ENCODE measurements at regions not wholly inside any gene's neighbourhood (a gene's known extent, or its start where the extent isn't known, plus 50 kb on each side); places are given as distances from the start of the nearest gene placed in this dataset.
"Not testable (repeated sequence)": the region's sequence is repeated elsewhere in the genome, so short reads cannot be mapped to it uniquely, and the experiment has no call there.

DNA sequence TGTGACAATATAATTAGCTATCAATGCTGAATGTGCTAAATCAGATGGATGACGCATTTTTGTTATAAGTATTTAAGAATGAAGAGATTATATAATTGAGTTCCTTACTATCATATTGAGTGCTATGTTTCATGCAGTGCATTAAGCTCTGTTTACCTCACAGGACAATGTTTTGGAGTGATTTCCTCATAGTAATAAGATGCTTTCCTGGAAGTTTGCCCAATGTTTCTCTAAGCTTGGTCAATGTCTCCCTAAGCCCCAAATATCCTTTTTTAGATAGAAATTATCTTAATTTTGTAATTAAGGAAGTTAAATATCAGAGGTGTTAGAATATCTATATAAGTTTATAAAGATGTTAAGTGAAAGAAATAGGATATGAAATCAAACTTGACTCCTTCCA lies 489.6 kb downstream of the MMUT start:
- ChIA-PET POLR2A (no interaction called here), CTCF (interaction anchor here (0.6 kb wide), 1 partner anchor 634 kb away, joined by 4 read pairs; no protein-coding TSS in a partner anchor)
- intact Hi-C loops (cut with micrococcal nuclease): no loop called here
- Mint-ChIP-seq H3K4me3 (no peak overlapping the region), H3K9me3 (no peaks in the 10 kb centered on the region), H3K4me1 (ENCODE audit: low read depth) (no peaks in the 10 kb centered on the region), H3K36me3 (no peaks in the 10 kb centered on the region), H3K27me3 (no peaks in the 10 kb centered on the region), H3K27ac (no peak overlapping the region)
- no peak for DNase-seq

DNA sequence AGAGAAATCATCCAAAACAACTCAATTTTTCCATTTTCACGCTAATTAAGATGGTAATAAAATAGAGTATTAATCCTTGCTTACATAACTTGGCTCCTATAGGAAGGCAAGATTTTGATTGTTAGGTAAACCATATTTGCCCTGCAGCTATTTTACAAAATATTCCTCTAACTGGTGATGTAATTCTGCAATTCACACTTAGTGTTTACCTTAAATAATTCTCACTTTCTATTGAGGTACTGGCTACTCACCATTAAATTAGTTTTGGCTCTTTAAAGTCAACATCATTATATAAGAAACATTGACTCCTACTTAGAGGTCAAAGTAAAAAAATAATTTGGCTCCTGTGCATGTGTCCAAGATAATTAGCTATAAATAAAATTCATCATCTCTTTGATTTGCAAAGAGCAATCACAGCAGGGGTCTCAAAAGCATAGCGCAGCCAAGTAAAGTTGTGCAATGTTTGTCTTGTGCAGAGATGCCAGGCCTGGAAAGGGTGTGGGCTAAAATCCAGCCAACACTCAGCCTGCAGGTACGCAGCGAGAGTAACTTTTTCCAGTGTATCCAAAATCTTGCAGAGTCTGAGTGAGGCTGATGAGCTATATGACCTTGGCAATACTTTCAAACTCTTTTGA lies 501.2 kb downstream of the MMUT start:
- Mint-ChIP-seq H3K27me3 (no peaks in the 10 kb centered on the region), H3K9me3 (peaks cover 4% of the 10 kb centered on the region), H3K36me3 (no peaks in the 10 kb centered on the region), H3K4me1 (ENCODE audit: low read depth) (no peaks in the 10 kb centered on the region), H3K4me3 (no peak overlapping the region), H3K27ac (no peak overlapping the region)
- ChIA-PET CTCF (interaction anchor here (0.6 kb wide), 1 partner anchor 409 kb away, joined by 3 read pairs; no protein-coding TSS in a partner anchor), POLR2A (no interaction called here)
- DNase-seq: no peak
- intact Hi-C loops (cut with micrococcal nuclease): no loop called here

DNA sequence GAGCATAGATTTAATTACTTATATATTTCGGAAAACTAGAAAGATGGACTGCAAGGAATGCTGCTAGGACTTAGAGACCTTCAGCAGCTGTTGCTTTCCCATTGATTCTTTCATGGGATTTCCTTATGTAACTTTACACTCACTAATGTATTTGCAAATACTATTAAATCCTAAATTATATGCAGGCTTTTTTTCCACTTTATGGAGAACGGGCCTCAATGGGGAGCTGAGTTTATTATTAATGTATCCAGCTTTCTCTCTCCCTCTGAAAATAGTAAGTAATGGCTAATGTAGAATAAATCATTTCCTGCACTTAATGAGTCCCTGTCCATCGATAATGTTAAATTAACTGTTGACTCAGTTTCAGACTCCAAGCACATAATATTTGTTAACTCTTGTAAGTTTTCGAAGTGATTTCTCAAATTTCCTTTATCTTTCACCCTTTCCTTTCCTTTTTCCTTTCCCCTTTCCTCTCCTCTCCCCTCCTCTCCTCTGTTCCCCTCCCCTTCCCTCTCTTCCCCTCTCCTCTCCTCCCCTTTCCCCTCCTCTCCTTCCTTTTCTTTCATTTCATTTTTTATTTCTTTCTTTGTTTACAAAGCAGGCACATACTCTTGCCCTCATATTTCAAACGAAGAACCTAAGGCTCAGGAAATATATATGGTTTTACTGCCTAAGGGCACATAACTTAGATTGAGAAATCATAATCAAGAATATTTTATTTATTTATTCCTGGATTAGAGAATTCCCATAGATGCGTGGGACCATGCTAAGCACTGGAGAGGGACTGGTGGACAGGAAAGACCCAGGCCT lies 503.6 kb downstream of the MMUT start:
- ChIA-PET CTCF (no interaction called here), POLR2A (no interaction called here)
- no peaks in the 10 kb centered on the region for H3K27me3 Mint-ChIP-seq
- intact Hi-C loops (cut with micrococcal nuclease): no loop called here
- no peaks in the 10 kb centered on the region for H3K4me1 Mint-ChIP-seq (ENCODE audit: low read depth)
- peaks cover 9% of the 10 kb centered on the region for H3K9me3 Mint-ChIP-seq
- H3K36me3 Mint-ChIP-seq: no peaks in the 10 kb centered on the region
- no peak overlapping the region for H3K4me3 Mint-ChIP-seq
- H3K27ac Mint-ChIP-seq: no peak overlapping the region
- no peak for DNase-seq

DNA sequence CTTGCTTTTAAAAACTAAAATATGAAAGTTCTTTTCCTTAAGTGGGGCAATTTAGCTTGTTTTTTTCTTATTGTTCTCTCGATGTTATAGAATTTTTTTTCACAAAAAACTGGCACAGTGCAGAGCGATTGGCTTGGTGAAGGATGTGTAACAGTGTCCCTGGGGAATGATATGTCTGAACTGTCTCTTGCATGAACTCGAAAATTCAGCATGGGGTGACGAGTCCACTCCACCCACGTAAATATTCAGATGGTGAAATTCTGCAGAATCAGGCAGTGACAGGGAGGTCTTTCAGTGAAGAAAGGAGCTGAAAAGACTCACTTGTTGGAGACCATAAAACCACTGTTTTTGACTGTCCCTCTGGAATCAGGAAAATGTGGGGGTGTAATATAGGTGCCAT lies 505.3 kb downstream of the MMUT start:
- no peak overlapping the region for H3K27ac Mint-ChIP-seq
- no peaks in the 10 kb centered on the region for H3K36me3 Mint-ChIP-seq
- no peak for DNase-seq
- H3K4me3 Mint-ChIP-seq: no peak overlapping the region
- H3K4me1 Mint-ChIP-seq (ENCODE audit: low read depth): no peaks in the 10 kb centered on the region
- intact Hi-C loops (cut with micrococcal nuclease): no loop called here
- POLR2A ChIA-PET: no interaction called here
- no peaks in the 10 kb centered on the region for H3K27me3 Mint-ChIP-seq
- H3K9me3 Mint-ChIP-seq: peaks cover 10% of the 10 kb centered on the region
- CTCF ChIA-PET: no interaction called here

DNA sequence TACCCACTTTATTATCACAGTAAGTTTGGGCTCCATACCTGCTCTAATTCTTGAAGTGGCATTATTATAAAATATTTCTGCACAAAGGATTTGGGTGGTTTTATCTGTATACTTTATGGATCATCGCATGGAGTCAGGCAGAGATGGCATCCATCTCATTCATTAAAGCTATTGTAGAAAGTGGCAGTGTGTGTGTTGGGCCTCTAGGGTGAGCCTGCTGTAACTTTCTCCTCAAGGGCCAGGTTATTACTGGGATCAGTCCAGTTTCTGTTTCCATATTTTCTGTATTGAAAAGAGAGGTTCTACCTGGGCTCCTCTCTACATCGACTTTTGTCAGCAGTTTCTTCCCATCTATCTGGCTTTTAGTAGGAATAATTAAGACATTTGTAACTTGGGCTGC lies 511.1 kb downstream of the MMUT start:
- no peak for DNase-seq
- no peak overlapping the region for H3K4me3 Mint-ChIP-seq
- intact Hi-C loops (cut with micrococcal nuclease): no loop called here
- no peaks in the 10 kb centered on the region for H3K36me3 Mint-ChIP-seq
- H3K27ac Mint-ChIP-seq: no peak overlapping the region
- peaks cover 12% of the 10 kb centered on the region for H3K9me3 Mint-ChIP-seq
- ChIA-PET POLR2A (no interaction called here), CTCF (no interaction called here)
- no peaks in the 10 kb centered on the region for H3K27me3 Mint-ChIP-seq
- no peaks in the 10 kb centered on the region for H3K4me1 Mint-ChIP-seq (ENCODE audit: low read depth)

DNA sequence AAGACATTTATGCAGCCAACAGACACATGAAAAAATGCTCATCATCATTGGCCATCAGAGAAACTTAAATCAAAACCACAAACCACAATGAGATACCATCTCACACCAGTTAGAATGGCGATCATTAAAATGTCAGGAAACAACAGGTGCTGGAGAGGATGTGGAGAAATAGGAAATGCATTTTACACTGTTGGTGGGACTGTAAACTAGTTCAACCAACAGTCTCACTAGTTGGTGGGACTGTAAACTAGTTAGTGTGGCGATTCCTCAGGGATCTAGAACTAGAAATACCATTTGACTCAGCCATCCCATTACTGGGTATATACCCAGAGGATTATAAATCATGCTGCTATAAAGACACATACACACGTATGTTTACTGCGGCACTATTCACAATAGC lies 518.8 kb downstream of the MMUT start:
- H3K27ac Mint-ChIP-seq; H3K4me1 Mint-ChIP-seq (ENCODE audit: low read depth); CTCF ChIA-PET; H3K27me3 Mint-ChIP-seq; POLR2A ChIA-PET; intact Hi-C loops (cut with micrococcal nuclease); DNase-seq; H3K4me3 Mint-ChIP-seq; H3K36me3 Mint-ChIP-seq: not testable (repeated sequence)
- H3K9me3 Mint-ChIP-seq: peaks cover 10% of the 10 kb centered on the region

DNA sequence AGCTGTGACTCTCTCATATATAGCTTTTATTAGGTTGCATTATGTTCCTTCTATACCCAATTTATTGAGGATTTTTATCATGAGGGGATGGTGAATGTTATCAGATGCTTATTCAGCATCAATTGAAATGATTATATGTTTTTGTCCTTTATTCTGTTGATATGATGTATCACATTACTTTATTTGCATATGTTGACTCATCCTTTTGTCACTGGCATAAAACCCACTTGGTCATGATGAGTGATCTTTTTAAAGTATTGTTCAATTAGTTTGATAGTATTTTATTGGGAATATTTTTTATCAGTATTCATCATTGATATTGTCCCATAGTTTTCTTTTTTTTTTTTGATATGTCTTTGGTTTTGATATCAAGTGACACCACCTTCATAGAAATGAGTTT lies 529.9 kb downstream of the MMUT start:
- CTCF ChIA-PET: no interaction called here
- DNase-seq: no peak
- Mint-ChIP-seq H3K36me3 (no peaks in the 10 kb centered on the region), H3K9me3 (peaks cover 18% of the 10 kb centered on the region), H3K4me3 (no peak overlapping the region), H3K4me1 (ENCODE audit: low read depth) (no peaks in the 10 kb centered on the region), H3K27me3 (no peaks in the 10 kb centered on the region), H3K27ac (no peak overlapping the region)
- POLR2A ChIA-PET: no interaction called here
- intact Hi-C loops (cut with micrococcal nuclease): no loop called here

DNA sequence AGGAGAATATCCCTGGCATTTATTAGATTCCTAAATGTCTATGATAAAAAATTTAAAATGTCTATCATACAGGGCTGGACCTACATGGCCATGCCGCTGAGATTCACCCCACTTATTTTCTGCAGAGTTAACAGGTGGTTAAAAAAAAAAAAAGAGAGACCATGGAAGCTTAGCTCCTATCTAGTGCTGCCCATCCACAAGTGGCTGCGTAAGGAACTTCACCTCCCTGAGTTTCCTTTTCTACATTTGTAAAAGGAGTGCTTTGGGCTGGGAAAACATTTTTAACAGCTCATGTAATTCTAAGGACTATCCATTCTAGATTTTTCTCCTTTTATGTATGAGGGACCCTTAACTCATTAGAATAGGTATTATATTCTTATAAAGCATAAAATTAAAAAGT lies 534.1 kb downstream of the MMUT start:
- ChIA-PET POLR2A (no interaction called here), CTCF (no interaction called here)
- no peaks in the 10 kb centered on the region for H3K36me3 Mint-ChIP-seq
- no peaks in the 10 kb centered on the region for H3K4me1 Mint-ChIP-seq (ENCODE audit: low read depth)
- DNase-seq: no peak
- peaks cover 2% of the 10 kb centered on the region for H3K9me3 Mint-ChIP-seq
- no peaks in the 10 kb centered on the region for H3K27me3 Mint-ChIP-seq
- H3K27ac Mint-ChIP-seq: no peak overlapping the region
- intact Hi-C loops (cut with micrococcal nuclease): no loop called here
- H3K4me3 Mint-ChIP-seq: no peak overlapping the region

DNA sequence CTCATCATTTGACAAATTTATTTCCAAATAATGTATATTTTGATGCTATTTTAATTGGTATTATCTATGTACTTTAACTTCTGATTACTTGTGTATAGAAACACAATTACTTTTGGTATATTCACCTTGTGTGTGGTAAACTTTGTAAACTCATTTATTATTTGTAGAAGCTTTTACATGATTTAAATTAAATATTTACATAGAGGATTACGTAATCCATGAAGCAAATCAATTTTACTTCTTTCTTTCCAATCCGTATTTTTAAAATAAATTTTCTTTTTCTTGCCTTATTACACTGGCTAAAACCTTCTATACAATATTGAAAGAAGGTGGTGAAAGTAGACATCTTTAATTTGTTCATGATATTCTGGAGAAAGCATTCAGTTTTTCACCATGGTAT lies 540.2 kb downstream of the MMUT start:
- intact Hi-C loops (cut with micrococcal nuclease): no loop called here
- H3K27ac Mint-ChIP-seq: no peak overlapping the region
- DNase-seq: no peak
- CTCF ChIA-PET: no interaction called here
- peaks cover 2% of the 10 kb centered on the region for H3K9me3 Mint-ChIP-seq
- H3K4me1 Mint-ChIP-seq (ENCODE audit: low read depth): no peaks in the 10 kb centered on the region
- POLR2A ChIA-PET: no interaction called here
- no peaks in the 10 kb centered on the region for H3K27me3 Mint-ChIP-seq
- H3K4me3 Mint-ChIP-seq: no peak overlapping the region
- H3K36me3 Mint-ChIP-seq: no peaks in the 10 kb centered on the region

DNA sequence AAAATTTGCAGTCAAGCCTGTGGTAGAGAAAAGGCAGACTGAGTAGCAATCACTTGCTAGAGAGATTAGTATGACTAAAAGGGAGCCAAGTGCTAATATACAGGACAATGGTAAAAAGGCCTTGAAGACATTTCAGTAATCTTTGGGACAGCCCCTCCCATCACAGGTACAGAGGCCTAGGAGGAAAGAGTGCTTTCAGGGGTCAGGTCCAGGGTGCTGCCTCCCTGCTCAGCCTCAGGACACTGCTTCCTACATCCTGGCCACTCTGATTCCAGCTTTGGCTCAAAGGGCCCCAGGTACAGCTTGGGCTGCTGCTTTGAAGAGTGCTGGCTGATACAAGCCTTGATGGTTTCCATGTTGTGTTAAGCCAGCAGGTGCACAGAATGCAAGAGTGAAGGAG lies 543.5 kb downstream of the MMUT start:
- intact Hi-C loops (cut with micrococcal nuclease): no loop called here
- Mint-ChIP-seq H3K4me1 (ENCODE audit: low read depth) (no peaks in the 10 kb centered on the region), H3K4me3 (no peak overlapping the region), H3K9me3 (peaks cover 6% of the 10 kb centered on the region), H3K27ac (no peak overlapping the region), H3K27me3 (no peaks in the 10 kb centered on the region), H3K36me3 (no peaks in the 10 kb centered on the region)
- POLR2A ChIA-PET: no interaction called here
- CTCF ChIA-PET: no interaction called here
- DNase-seq: no peak

DNA sequence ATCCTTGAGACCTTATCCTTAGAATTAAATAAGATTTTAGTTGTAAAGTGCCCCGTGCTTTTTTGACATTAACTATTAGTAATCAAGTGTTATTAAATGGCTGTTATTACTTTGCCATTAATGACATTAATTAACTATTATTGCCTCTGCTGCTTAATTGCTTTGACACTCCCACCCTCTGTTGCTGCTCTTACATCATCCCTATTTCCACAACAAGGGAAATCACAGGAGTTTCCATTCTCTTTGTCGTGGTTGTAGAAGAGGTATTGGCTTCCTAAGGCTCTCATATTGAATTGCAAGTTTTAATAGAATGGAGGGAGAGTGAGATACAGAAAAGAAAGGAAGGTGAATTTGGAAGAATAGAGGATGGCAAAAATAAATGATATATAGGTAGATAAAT lies 545.8 kb downstream of the MMUT start:
- intact Hi-C loops (cut with micrococcal nuclease): no loop called here
- CTCF ChIA-PET: no interaction called here
- peaks cover 6% of the 10 kb centered on the region for H3K9me3 Mint-ChIP-seq
- DNase-seq: no peak
- POLR2A ChIA-PET: no interaction called here
- H3K4me1 Mint-ChIP-seq (ENCODE audit: low read depth): no peaks in the 10 kb centered on the region
- no peaks in the 10 kb centered on the region for H3K36me3 Mint-ChIP-seq
- H3K27me3 Mint-ChIP-seq: no peaks in the 10 kb centered on the region
- H3K27ac Mint-ChIP-seq: no peak overlapping the region
- H3K4me3 Mint-ChIP-seq: no peak overlapping the region

DNA sequence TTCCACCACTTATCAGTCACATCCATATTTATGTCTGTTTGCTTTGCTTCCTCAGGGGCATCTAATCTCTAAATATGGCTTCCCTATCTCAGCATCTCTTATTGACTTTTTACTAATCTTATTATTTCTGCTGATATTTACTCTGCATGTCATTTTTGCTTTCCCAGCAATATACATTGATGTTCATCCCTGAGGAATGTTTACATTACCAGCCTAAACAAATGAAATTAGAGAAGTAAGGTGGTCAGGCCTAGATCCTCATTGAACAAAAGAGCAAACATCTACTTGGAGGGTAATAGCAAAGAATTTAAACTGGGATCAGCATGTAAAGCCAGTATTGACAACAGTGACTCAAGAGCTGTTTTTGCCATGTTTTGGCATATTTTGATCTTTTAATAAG lies 546.4 kb downstream of the MMUT start:
- ChIA-PET CTCF (no interaction called here), POLR2A (no interaction called here)
- H3K27me3 Mint-ChIP-seq: no peaks in the 10 kb centered on the region
- intact Hi-C loops (cut with micrococcal nuclease): no loop called here
- H3K9me3 Mint-ChIP-seq: peaks cover 6% of the 10 kb centered on the region
- no peak overlapping the region for H3K27ac Mint-ChIP-seq
- no peak overlapping the region for H3K4me3 Mint-ChIP-seq
- H3K36me3 Mint-ChIP-seq: no peaks in the 10 kb centered on the region
- H3K4me1 Mint-ChIP-seq (ENCODE audit: low read depth): no peaks in the 10 kb centered on the region
- no peak for DNase-seq

DNA sequence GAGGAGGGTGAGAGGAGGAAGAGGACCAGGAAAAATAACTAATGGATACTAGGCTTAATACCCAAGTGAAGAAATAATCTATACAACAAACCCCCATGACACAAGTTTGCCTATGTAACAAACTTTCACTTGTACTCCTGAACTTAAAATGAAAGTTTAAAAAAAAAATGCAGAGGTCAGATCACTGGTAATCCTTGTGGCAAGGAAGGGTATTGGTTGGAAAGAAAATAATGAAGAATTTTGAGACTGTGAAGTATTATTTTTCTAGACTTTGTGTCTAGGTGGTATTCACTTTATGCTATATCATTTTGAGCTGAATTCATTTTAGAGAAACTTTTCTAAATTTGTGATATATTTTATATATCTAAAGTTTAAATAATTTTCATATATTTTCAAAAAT lies 547.5 kb downstream of the MMUT start:
- Mint-ChIP-seq H3K9me3 (peaks cover 6% of the 10 kb centered on the region), H3K4me1 (ENCODE audit: low read depth) (no peaks in the 10 kb centered on the region), H3K4me3 (no peak overlapping the region), H3K27ac (no peak overlapping the region), H3K36me3 (no peaks in the 10 kb centered on the region), H3K27me3 (no peaks in the 10 kb centered on the region)
- ChIA-PET POLR2A (no interaction called here), CTCF (no interaction called here)
- intact Hi-C loops (cut with micrococcal nuclease): no loop called here
- DNase-seq: no peak
